ENCODE measurements at regions not wholly inside any gene's neighbourhood (a gene's known extent, or its start where the extent isn't known, plus 50 kb on each side); places are given as distances from the start of the nearest gene placed in this dataset.

- TF ChIP-seq POLR2AphosphoS5 (IDR thresholded peaks at IDR 0.05): no peak
- TF ChIP-seq POLR2A (IDR thresholded peaks at IDR 0.05): no peak
- TF ChIP-seq EP300 (IDR thresholded peaks at IDR 0.05): no peak
- no peak for TF ChIP-seq CTCF (IDR thresholded peaks at IDR 0.05)
- DNase-seq: no peak
- Histone ChIP-seq H3K4me1 (no peaks in the 10 kb centered on the region), H3K9me3 (peaks cover 0 to 26% (median 21%) of the 10 kb centered on the region in 4 donors), H3K27ac (no peak overlapping the region), H3K4me3 (no peak overlapping the region), H3K36me3 (no peaks in the 10 kb centered on the region), H3K27me3 (peaks cover 0 to 20% (median 0%) of the 10 kb centered on the region in 3 donors)
- 73 to 89% (median 84%) methylated on average over 3 of the region's 3 CpGs for WGBS, 5 donors
- intact Hi-C loops (cut with DNase I; ENCODE audit: low total_unique reads): no loop called here
Observed at GRCh38 chr13:20326809-20327208, 94.7 kb upstream of the GJB6 start.

- Histone ChIP-seq H3K36me3 (no peaks in the 10 kb centered on the region), H3K27ac (no peak overlapping the region), H3K27me3 (peaks cover 0 to 20% (median 0%) of the 10 kb centered on the region in 3 donors), H3K4me3 (no peak overlapping the region), H3K9me3 (peaks cover 0 to 26% (median 21%) of the 10 kb centered on the region in 4 donors), H3K4me1 (no peaks in the 10 kb centered on the region)
- TF ChIP-seq CTCF (IDR thresholded peaks at IDR 0.05) (no peak), EP300 (IDR thresholded peaks at IDR 0.05) (no peak), POLR2AphosphoS5 (IDR thresholded peaks at IDR 0.05) (no peak), POLR2A (IDR thresholded peaks at IDR 0.05) (no peak)
- intact Hi-C loops (cut with DNase I; ENCODE audit: low total_unique reads): no loop called here
- DNase-seq: no peak
- 67 to 93% (median 83%) methylated on average over 3 to 7 of the region's 7 CpGs for WGBS, 5 donors
Observed at GRCh38 chr13:20326276-20326675, 94.2 kb upstream of the GJB6 start.

- no peak overlapping the region for H3K27ac ChIP-seq
- peaks cover 0 to 17% (median 12%) of the 10 kb centered on the region in 4 donors for H3K9me3 ChIP-seq
- no peaks in the 10 kb centered on the region for H3K4me1 ChIP-seq
- H3K27me3 ChIP-seq: peaks cover 0 to 14% (median 0%) of the 10 kb centered on the region in 3 donors
- 69 to 86% (median 77%) methylated on average over 8 of the region's 8 CpGs for WGBS, 5 donors
- DNase-seq: no peak
- H3K4me3 ChIP-seq: no peak overlapping the region
- TF ChIP-seq EP300 (IDR thresholded peaks at IDR 0.05) (no peak), POLR2AphosphoS5 (IDR thresholded peaks at IDR 0.05) (no peak), CTCF (IDR thresholded peaks at IDR 0.05) (no peak), POLR2A (IDR thresholded peaks at IDR 0.05) (no peak)
- H3K36me3 ChIP-seq: no peaks in the 10 kb centered on the region
- intact Hi-C loops (cut with DNase I; ENCODE audit: low total_unique reads): no loop called here
Observed at GRCh38 chr13:20320885-20321284, 88.8 kb upstream of the GJB6 start.

- intact Hi-C loops (cut with DNase I; ENCODE audit: low total_unique reads): no loop called here
- Histone ChIP-seq H3K27ac (no peak overlapping the region), H3K4me3 (no peak overlapping the region), H3K27me3 (peaks cover 0 to 3% (median 0%) of the 10 kb centered on the region in 3 donors), H3K9me3 (no peaks in the 10 kb centered on the region), H3K4me1 (no peaks in the 10 kb centered on the region), H3K36me3 (no peaks in the 10 kb centered on the region)
- no peak for TF ChIP-seq CTCF (IDR thresholded peaks at IDR 0.05)
- no peak for TF ChIP-seq POLR2A (IDR thresholded peaks at IDR 0.05)
- TF ChIP-seq POLR2AphosphoS5 (IDR thresholded peaks at IDR 0.05): no peak
- no peak for TF ChIP-seq EP300 (IDR thresholded peaks at IDR 0.05)
- WGBS, 5 donors: 85 to 94% (median 90%) methylated on average over 5 of the region's 5 CpGs
- no peak for DNase-seq
Observed at GRCh38 chr13:20313896-20314295, 81.8 kb upstream of the GJB6 start.

All from stomach (tissue), 8 donors.